AG08396 (cell line): ENCODE measurements at regions not wholly inside any gene's neighbourhood (a gene's known extent, or its start where the extent isn't known, plus 50 kb on each side); places are given as distances from the start of the nearest gene placed in this dataset.
"Not testable (repeated sequence)": the region's sequence is repeated elsewhere in the genome, so short reads cannot be mapped to it uniquely, and the experiment has no call there.

Experiments used
- DNase-seq: peaks from one replicate; pipeline ENCODE4 v3.0.0; 2012; ENCODE audit warnings: low spot score, mixed read lengths

- no peak for DNase-seq
These were observed 125.1 kb upstream of the KCTD7 start for GRCh38 chr7:66503551-66504031.

- DNase-seq, result no peak
These were observed 124.5 kb upstream of the KCTD7 start for GRCh38 chr7:66504131-66504530.

- DNase-seq, result no peak
These were observed 123.7 kb upstream of the KCTD7 start for GRCh38 chr7:66505009-66505408.

- no peak for DNase-seq
These were observed 122.9 kb upstream of the KCTD7 start for GRCh38 chr7:66505531-66506451.

- not testable (repeated sequence) for DNase-seq
These were observed 122.0 kb upstream of the KCTD7 start for GRCh38 chr7:66506703-66507102.

- DNase-seq, result no peak
These were observed 120.9 kb upstream of the KCTD7 start for GRCh38 chr7:66507764-66508296.

GRCh38 chr7:66508431-66508830, 120.2 kb upstream of the KCTD7 start:
- no peak for DNase-seq

- DNase-seq, result no peak
These were observed 114.6 kb upstream of the KCTD7 start for GRCh38 chr7:66514050-66514449.

GRCh38 chr7:66517212-66517909, 111.3 kb upstream of the KCTD7 start:
- DNase-seq, result no peak

- DNase-seq, result no peak
These were observed 110.5 kb upstream of the KCTD7 start for GRCh38 chr7:66518151-66518691.

GRCh38 chr7:66521675-66522074, 107.0 kb upstream of the KCTD7 start:
- no peak for DNase-seq

- no peak for DNase-seq
These were observed 106.2 kb upstream of the KCTD7 start for GRCh38 chr7:66522518-66522917.

- no peak for DNase-seq
These were observed 105.3 kb upstream of the KCTD7 start for GRCh38 chr7:66523409-66523808.

GRCh38 chr7:66524738-66525137, 103.9 kb upstream of the KCTD7 start:
- no peak for DNase-seq

GRCh38 chr7:66526782-66527181, 101.9 kb upstream of the KCTD7 start:
- not testable (repeated sequence) for DNase-seq

- no peak for DNase-seq
These were observed 100.0 kb upstream of the KCTD7 start for GRCh38 chr7:66528652-66529051.

GRCh38 chr7:66529883-66530610, 98.6 kb upstream of the KCTD7 start:
- DNase-seq, result no peak

GRCh38 chr7:66535414-66536329, 93.0 kb upstream of the KCTD7 start:
- no peak for DNase-seq

GRCh38 chr7:66537380-66537779, 91.3 kb upstream of the KCTD7 start:
- DNase-seq, result no peak

GRCh38 chr7:66537876-66538275, 90.8 kb upstream of the KCTD7 start:
- DNase-seq, result no peak

GRCh38 chr7:66539264-66539623, 89.4 kb upstream of the KCTD7 start:
- no peak for DNase-seq
